Hematopoietic multipotent progenitor cell treated with erythropoietin and hydrocortisone succinate and interleukin-3 and kit ligand, for 8 days (in vitro differentiated cells): ENCODE measurements at regions not wholly inside any gene's neighbourhood (a gene's known extent, or its start where the extent isn't known, plus 50 kb on each side); places are given as distances from the start of the nearest gene placed in this dataset.
"Not testable (repeated sequence)": the region's sequence is repeated elsewhere in the genome, so short reads cannot be mapped to it uniquely, and the experiment has no call there.

Experiments
- DNase-seq: peaks from one replicate; pipeline ENCODE4 v3.0.0-alpha.2; 2015

- no peak for DNase-seq
Measured at GRCh38 chr1:201639826-201640225, 100.9 kb downstream of the NAV1 start.

GRCh38 chr1:201640624-201641023, 101.7 kb downstream of the NAV1 start:
- DNase-seq: no peak

GRCh38 chr1:201641524-201642253, 102.8 kb downstream of the NAV1 start:
- no peak for DNase-seq

GRCh38 chr1:201643835-201644104, 104.8 kb downstream of the NAV1 start:
- no peak for DNase-seq

GRCh38 chr1:201644197-201644596, 105.3 kb downstream of the NAV1 start:
- DNase-seq: no peak

GRCh38 chr1:201645000-201645399, 106.1 kb downstream of the NAV1 start:
- not testable (repeated sequence) for DNase-seq

GRCh38 chr1:201645956-201646355, 107.0 kb downstream of the NAV1 start:
- DNase-seq: no peak

GRCh38 chr1:201646411-201647022, 107.6 kb downstream of the NAV1 start:
- DNase-seq: no peak

GRCh38 chr1:201647094-201647493, 108.2 kb downstream of the NAV1 start:
- DNase-seq: no peak

GRCh38 chr1:201647722-201648065, 108.8 kb downstream of the NAV1 start:
- no peak for DNase-seq

GRCh38 chr1:201648066-201648906, 109.4 kb downstream of the NAV1 start:
- DNase-seq: no peak

GRCh38 chr1:201648907-201649721, 110.2 kb downstream of the NAV1 start:
- DNase-seq: no peak

GRCh38 chr1:201649761-201650622, 111.1 kb downstream of the NAV1 start:
- no peak for DNase-seq

- no peak for DNase-seq
Measured at GRCh38 chr1:201650623-201650933, 111.7 kb downstream of the NAV1 start.

GRCh38 chr1:201652181-201652580, 113.3 kb downstream of the NAV1 start:
- DNase-seq: no peak

- no peak for DNase-seq
Measured at GRCh38 chr1:201653233-201653632, 114.3 kb downstream of the NAV1 start.

- no peak for DNase-seq
Measured at GRCh38 chr1:201653883-201654282, 115.0 kb downstream of the NAV1 start.

GRCh38 chr1:201655243-201655642, 116.3 kb downstream of the NAV1 start:
- DNase-seq: no peak

GRCh38 chr1:201655910-201656309, 117.0 kb downstream of the NAV1 start:
- no peak for DNase-seq

GRCh38 chr1:201656311-201657032, 117.5 kb downstream of the NAV1 start:
- no peak for DNase-seq

- DNase-seq: no peak
Measured at GRCh38 chr1:201659572-201659971, 120.6 kb downstream of the NAV1 start.
